Hematopoietic multipotent progenitor cell treated with erythropoietin and hydrocortisone succinate and interleukin-3 and kit ligand, for 4 days (in vitro differentiated cells): ENCODE measurements at regions not wholly inside any gene's neighbourhood (a gene's known extent, or its start where the extent isn't known, plus 50 kb on each side); places are given as distances from the start of the nearest gene placed in this dataset.

Experiments used
- DNase-seq: peaks from one replicate; pipeline ENCODE4 v3.0.0-alpha.2; 2015

DNA sequence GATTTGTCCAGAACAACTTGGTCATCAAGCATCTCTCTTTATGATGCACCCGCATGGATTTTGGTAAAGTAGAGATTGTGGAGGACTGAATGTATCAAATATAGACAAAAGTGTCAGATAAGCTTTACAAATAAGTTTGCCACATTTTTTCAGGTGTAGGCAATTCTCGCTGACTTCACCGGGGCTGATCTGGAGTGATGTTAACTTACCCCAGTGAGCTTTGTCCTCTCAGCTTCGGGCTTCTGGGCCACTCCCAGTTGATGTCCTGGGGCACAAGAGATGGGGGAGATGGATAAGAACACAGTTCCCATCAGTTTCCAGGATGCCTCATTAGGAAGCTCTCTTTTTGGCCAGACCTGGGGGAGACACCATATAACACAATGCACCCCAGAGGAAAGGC is 117.7 kb downstream of the ETS2 start:
- no peak for DNase-seq

DNA sequence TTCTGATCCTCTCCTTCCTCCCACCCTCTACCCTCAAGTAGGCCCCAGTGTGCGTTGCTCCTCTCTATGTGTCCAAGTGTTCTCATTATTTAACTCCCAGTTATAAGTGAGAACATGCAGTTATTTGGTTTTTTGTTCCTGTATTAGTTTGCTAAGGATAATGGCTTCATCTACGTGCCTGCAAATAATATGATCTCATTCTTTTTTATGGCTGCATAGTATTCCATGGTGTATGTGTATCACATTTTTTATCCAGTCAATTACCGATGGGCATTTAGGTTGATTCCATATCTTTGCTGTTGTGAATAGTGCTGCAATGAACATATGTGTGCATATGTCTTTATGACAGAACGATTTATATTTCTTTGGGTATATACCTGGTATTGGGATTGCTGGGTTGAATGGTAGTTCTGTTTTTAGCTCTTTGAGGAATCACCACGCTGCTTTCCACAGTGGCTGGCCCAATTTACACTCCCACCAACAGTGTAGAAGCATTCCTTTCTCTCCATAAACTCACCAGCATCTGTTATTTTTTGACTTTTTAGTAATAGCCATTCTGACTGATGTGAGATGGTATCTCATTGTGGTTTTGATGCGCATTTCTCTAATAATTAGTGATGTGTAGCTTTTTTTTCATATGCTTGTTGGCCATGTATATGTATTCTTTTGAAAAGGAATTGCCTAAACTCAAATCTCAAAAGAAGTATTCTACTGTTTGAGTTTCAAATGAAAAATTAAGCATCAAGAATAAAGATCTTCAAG is 116.9 kb downstream of the ETS2 start:
- DNase-seq, result no peak

DNA sequence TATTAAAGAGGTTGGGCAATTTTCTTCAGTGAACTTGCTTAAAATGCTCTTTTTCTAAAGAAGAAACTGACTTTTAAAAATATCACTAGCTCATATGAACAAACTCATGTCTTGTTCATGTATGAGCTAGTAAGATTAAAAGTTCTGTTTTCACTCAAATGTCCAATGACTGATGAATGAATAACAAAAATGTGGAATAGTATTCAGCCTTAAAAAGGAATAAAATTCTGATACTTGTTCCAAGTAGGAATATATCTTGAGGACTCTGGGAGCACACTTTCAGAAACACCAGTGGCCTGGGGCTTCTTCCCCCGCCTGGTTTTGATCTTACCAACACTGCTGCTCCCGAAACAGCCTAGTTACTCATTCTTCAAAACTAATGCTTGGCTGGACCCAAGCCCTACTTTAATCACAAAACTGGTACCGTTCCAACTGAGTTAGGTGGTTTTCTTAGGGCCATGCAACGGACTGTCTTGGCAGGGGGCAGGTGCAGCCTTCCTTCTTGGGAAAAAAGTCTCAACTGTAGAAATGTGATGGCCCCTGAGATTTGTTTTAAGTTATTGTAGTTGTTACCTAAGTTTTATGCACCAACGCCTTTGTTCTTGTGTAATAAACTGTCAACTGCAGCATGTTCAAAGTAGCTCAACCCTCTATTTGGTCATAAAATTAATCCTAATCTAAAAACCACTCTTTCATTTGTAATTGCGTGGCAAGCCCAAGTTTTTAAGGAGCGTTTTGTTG is 116.0 kb downstream of the ETS2 start:
- DNase-seq, result no peak

DNA sequence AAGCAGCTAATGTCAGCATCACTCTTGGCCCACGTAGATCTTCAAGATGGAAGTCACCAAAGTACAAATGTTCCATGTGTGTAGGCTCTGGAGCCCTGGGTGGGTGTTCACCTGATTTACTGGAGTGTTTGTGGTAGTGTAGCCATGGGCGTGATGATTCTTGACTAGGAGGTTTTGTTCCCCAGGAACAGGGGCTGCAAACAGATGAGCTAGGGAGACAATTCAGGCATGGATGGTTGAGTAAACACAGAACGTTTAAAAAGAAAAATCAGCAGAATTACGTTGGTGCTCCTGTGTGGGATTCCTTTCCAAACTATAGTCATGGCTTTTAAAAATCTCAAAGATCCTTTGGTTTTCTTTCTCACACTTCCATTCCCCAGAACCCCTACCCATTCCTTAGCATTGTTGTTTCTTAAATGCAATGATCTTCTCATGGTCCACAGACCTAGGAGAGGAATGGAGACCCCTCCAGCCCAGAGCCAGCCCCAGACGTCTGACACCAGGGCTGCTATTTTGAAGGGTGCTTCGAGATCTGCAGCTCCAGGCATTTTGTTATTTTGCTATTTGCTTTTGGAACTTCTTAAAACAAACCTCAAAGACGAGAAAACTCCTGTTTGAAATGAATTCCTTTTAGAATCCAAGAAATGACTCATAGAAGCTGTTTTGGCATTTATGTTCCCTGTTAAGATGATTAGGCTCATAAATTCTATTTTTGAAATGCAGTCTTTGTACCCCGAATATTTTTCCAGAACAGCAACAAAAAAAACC is 115.1 kb downstream of the ETS2 start:
- no peak for DNase-seq

DNA sequence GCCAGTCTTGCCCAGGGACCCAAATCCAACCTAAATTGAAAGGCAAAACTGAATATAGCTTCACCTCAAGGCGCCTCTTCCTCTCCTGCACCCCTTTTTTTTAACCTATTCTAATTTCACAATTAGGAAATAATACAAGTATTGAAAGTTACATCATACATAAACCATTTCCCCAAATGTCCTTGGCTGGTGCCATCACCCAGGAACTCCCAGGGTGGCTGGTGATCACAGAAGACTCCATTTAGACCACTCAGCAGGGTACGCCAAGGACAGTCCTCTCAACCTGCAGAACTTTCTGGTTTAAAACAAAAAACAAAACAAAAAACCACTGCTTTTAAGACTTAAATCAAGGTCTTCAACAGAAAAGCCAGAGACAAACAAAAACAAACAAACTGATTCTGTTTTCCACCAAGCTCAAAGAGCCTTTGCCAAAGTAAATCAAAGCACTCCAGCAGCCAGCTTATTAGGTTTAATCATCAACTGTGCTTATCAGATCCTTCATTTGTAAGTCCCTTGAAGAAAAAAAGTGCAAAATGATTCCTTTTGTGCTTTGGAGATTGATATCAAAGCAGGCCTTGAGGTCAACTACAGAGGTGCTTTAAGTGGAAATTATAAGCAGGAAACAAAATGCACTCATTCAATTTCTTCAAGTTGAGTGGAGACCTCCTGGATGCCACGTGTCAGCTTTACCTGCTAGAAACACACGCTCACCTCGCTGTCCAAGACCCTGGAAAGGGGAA is 113.0 kb downstream of the ETS2 start:
- no peak for DNase-seq

DNA sequence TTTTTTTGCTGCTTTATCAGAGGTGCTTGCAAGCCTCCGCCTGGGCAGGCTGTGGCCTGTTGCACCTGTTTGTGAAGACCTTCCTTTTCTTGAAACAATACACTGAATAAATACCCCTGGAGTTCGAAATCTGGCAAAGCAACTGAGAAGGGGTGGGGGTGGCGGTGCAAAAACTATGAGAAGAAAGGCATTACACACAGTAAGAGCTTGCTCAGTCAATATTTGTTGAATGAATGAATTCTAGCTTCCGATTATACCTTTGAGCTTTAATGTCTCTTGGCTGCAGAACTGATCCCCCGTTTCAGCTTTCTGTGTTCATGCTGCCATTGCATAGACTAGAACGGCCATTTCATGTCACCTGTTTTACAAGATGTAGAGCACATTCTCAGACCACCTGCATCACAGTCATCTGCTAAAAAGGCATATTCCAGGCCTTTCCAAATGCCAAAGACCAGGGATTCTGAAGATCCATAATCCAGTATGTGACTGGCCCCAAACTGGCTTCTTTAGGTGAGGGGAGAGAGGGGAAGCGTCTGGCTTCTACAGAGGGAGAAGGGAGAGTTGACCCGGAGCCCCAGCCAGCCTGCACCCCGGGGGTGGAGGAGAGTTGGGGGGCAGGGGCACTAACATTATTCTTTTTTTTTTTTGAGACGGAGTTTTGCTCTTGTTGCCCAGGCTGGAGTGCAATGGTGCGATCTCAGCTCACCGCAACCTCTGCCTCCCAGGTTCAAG is 111.5 kb downstream of the ETS2 start:
- DNase-seq, result no peak

DNA sequence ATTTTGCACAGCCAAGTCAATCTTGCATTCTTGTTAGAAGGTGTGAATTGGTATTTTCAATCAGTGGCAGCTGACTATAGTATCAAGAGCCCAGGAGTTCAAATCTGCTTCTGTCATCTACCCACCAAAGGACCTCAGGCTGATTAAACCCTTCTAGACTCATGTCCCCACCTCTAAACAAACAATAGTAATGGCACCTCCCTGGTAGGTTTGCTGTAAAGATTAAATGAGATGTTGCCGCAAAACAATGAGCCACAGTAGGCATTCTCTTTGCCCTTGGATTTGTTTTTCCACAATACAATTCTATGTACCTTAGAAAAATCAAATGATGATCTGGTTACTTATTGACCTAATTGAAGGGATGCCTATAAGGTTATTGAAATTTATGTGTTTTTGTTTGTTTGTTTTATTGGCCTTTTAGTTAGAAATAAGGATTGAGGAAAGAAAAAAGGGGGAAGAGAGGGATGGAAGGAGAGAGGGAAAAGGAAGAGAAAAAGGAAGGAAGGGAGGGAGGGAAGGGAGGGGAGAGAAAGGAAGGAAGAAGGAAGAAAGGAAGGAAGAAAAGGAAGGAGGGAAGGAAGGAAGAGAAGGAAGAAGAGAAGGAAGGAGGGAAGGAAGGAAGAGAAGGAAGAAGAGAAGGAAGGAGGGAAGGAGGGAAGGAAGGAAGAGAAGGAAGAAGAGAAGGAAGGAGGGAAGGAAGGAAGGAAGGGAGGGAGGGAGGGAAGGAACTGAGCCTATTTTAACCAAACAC is 110.7 kb downstream of the ETS2 start:
- no peak for DNase-seq

DNA sequence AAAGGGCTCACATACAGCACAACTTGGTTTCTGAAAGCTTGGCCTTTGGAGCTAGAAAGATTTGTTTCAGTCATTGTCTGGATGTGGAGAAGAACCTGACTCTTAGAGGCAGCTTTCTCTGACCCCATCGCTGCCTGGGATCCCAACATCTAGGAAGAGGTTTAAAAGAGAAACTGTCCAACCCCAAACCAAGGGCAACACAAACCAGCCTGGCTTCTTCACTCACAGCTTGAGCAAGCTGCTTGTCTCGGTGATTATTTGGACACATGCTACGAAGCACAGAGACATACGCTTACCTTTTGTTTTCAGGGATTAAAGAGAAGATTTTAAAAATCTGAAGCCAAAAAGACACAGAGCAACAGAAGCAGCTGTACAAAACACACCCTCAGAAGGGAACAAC is 109.8 kb downstream of the ETS2 start:
- no peak for DNase-seq

DNA sequence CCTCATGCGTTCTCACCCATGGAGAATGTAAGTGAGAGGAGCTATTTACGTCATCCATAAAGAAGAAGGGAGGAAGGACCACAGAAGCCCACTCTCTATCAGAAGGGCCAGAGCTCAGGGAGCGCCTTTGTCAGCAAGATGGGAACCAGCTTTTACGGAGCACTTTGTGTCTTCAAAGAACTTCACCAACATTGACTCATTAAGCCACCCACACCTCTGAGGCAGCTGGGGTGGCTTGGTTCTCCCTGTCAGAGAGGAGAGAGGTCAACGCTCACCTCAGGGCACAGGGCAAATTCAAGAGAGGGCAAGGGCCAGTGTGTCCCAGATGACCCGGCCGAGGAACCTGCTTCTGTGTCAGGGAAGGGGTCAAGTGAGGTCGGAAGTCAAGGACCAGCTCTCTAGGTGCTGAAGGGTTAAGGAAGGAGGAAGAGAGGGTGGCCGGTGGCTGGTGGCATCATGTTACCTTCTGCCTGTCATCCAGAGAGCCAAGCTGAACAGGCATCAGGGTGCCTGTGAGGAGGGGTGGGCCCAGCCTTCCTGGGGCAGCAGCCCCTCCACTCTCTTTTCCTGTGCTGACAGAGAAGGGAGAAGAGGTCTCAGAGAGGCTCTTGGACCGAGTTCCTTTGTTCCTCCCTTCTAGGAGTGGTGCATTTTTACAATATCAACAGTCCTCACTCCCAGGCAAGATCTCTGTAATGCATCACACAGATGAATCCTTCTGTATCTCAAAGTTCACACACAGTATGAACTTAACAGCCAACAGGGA is 109.0 kb downstream of the ETS2 start:
- DNase-seq, result peak; percentile 39

DNA sequence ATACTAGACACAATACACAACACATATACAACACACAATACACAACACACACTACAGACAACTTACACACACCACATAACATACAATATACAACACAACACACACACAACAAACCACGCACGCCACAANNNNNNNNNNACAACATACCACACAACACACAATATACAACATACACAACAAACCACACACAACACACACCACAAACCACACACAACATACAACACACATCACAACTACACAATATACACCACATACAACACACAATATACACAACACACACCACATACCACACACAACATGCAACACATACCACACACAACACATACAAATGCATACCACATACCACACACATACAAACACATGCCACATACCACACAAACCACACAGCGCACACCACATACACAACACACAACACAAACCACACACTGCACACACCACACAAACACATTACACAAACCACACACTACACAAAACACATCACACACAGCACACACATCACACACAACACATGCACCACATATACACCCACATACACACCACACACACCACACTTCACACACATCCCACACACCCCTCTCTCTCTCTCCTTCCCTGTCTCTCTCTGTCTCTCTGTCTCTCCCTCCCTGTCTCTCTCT is 108.3 kb downstream of the ETS2 start:
- DNase-seq, result no peak

DNA sequence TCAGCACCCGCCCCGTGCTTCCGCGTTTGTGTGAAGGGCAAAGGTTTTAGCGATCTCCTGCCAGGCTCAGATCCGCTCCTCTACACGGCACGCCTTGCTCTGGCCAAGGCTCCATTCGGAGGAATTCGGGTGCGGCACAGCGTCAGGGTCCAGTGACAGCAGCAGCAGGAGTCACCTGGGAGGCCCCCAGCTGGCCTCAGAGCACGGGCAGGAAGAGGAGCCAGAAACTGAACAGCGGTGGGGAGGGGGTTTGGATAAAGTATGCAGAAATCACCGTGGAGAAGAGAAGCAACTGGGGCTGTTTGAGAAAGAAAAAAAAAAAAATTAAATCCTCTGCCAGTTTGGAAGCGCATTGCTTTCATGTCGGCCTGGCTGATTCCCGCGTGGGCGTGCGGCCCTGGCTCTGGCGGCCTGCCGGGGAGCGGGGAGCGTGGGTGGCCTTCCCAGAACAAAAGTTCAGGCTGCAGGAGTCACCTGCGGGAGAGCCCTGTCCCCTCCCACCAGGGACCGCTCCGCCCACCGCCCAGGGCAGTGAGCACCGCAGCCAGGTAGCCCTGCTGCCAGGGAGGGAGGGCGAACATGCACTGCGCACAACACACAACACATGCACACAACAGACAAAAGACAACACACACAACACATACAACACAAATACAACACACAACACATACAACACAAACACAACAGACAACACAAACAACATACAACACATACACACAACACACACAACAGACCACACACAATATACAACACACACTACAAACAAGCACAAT is 107.6 kb downstream of the ETS2 start:
- DNase-seq, result peak; percentile 50

DNA sequence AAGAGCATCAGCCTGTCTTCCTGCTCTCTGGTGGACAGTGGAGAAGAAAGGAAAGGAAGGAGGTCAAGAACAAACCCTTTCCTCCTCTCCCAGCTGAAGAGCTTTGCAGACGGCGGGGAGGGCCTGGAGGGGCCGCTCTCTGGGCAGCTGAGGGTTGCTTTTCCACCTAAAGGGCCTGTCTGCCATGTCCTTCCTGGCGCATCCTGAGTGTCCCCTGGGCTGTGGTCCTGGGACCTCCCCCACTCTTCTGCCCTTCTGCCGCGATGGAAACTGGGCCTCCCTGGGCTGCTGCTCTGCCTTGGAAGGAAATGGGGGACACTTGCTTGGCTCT is 107.0 kb downstream of the ETS2 start:
- no peak for DNase-seq

DNA sequence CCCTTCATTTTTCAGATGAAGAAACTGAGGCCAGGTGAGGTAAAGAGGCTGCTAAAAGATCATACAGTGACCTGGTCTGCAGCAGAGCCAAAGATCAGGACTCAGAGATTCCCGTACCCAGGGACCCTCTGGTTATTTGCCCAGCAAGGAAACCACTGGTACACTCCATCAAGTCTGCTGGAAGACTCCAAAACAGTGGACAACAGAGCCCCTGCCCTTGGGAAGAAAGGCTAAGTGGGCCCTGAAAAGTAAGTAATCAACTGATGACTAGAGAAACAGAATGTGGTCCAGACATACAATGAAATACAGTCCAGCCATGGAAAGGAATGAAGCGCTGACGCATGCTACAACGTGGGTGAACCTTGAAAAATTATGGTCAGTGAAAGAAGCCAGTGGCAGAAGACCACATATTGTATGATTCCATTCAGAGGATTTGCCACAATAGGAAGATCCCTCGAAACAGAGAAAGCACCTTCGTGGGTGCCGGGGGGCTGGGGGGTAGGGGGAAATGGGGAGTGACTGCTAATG is 106.4 kb downstream of the ETS2 start:
- DNase-seq, result no peak

DNA sequence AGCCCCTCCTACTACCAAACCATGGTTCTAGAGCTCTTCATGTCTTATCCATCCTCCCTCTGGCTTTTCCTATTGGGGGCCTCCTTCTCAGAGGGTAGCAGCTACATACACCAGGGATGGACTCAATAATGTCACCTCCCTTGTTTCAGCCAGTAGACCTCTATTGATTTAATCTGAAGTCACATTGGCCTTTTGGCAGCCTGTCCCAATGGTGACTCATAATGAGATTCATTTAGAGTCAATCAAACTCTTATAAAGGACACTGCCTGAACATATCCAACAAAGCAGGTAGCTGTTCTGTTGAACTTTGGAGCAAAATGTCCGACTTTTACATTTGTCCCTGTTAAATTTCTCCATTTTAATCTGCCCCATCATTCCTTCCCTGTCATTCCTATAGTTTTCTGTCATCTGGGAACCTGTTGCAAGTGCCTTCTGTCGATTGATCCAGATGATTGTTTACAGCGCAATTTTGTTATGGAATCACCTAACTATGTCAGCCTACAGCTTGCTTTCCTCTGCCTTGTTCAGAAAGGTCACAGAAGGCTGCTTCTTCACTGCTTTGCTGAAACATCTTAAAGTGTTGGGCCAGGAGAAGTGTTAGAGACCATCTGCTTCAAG is 105.9 kb downstream of the ETS2 start:
- DNase-seq, result peak; percentile 28

DNA sequence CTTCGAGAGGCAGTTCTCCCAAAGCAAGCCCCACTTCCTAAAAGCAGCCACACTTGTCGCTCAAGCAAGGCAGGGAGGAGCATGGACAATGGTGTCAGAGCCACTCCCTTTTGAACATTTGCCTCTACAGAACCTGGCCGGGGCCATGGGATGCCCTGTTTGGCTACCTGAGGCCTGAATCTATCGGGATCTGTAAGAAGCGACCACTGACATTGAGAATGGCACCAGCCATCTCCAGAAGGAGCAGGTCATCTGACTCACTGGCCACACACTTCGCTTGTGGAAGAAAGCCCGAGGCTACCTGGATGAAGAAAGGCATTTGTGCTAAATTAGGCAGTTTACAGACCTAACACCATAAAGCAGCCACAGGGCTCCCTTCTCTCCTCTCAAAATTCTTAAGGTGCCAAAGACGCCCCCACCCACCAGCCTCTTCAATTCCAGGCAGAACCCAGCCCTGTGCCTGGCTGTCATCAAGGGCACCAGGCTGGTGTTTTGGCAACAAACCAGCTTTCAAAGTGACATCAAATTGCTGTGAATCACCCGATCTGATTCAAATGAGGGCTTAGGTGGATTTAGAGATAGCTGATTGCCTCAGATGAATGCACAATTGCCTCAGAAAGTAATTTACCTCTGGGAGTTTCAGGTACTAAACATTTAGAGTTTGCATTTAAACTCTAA is 104.8 kb downstream of the ETS2 start:
- DNase-seq, result peak; percentile 49

DNA sequence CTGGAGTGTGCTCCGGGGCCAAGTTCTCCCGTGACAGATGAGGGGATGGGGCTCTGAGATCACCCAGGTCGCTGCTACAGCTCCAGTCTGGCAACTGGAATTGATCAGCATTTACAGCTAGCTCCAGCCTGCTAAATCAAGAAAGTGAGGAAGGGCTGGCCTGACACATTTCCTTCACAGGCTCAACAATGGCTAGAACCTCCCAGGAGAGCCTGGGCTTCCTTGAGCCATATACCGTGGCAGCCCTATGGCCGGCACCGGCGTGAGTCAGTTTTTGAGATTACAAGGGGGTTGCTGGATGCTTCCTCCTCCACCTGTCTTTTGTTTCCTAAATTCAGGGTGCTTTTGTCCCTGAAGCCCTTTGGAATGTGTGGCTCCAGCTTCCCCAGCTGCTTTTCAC is 104.2 kb downstream of the ETS2 start:
- DNase-seq, result no peak

DNA sequence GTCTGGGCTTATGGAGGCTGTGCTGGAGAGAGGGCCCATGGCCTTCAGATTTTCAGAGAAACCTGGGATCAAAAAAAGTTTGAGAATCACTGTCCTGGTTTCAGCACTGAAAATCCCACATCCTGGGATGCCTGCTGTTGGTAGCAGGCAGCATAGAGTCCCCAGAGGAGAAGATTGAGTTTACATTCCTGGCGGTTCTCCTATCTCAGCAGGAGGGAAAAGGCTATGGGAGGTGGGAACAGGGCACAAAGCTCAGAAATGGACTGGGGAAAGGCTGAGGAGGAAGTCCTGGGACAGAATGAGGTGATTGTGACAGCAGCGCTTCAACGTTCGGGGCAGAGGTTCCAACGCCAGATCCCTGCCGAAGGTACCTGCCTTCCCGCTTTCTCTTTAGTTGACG is 103.4 kb downstream of the ETS2 start:
- DNase-seq, result no peak

DNA sequence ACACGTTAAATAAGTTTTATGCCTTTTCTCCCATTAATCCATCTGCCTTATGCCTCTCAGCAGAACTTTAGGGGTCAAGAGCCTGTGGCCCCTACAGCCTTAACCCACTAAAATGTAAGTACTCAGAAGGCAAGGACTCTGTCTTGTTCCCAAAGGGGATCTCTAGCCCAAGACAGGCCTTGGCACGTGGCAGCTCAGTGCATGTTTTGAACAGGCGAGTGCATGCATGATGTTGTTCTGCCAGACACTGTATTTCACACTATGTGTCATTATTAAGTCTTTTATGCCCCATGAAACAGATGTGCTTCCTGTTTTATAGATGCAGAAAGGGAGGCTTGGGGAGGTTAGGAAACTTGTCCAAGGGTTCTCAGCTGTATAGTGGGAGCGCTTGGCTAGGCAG is 102.8 kb downstream of the ETS2 start:
- DNase-seq, result no peak
